Fibroblast of mammary gland (primary cell): ENCODE measurements at regions not wholly inside any gene's neighbourhood (a gene's known extent, or its start where the extent isn't known, plus 50 kb on each side); places are given as distances from the start of the nearest gene placed in this dataset.
"Not testable (repeated sequence)": the region's sequence is repeated elsewhere in the genome, so short reads cannot be mapped to it uniquely, and the experiment has no call there.

Source experiments
- DNase-seq: peaks from one replicate; pipeline ENCODE4 v3.0.0-alpha.2; 2010; ENCODE audit warnings: low read depth
- H3K4me3 ChIP-seq: 2 replicates; pipeline ENCODE4 v1.5.1; 2011; ENCODE audit warnings: low read depth, mild to moderate bottlenecking, low read length, moderate library complexity; ENCODE audit not compliant: control insufficient read depth
- CTCF ChIP-seq: conservative IDR thresholded peaks from 2 replicates; pipeline ENCODE4 v1.5.1; 2011; ENCODE audit warnings: low read depth, low read length, inconsistent platforms; ENCODE audit not compliant: control insufficient read depth, insufficient read depth

DNA sequence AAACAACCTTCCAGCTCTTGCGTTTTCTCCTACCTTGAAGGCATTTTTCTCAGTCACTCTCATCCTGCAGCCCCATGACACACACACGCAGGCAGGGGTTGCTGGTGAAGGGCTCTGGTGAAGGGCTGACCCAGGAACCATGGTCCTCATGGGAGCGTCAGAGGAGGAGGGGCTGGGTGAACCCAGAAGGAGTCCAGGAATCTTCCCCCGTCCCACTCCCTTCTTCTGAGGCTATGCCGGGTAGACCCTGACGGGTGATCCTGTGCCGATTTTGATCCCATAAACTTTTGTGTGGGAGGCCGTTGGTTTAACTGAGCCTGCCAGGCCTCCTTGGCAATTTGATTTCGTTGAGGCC is 278.4 kb upstream of the FOXF1 start:
- TF ChIP-seq CTCF, result no peak
- no peak for DNase-seq
- no peak overlapping the region for H3K4me3 ChIP-seq

GRCh38 chr16:86232496-86232895 is 277.8 kb upstream of the FOXF1 start:
- no peak for DNase-seq
- no peak for TF ChIP-seq CTCF
- no peak overlapping the region for H3K4me3 ChIP-seq

DNA sequence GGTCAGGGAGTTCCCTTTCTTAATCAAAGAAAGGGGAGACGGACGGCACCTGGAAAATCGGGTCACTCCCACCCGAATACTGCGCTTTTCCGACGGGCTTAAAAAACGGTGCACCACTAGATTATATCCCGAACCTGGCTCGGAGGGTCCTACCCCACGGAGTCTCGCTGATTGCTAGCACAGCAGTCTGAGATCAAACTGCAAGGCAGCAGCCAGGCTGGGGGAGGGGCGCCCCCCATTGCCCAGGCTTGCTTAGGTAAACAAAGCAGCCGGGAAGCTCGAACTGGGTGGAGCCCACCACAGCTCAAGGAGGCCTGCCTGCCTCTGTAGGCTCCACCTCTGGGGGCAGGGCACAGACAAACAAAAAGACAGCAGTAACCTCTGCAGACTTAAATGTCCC is 276.8 kb upstream of the FOXF1 start:
- DNase-seq, H3K4me3 ChIP-seq: not testable (repeated sequence)

DNA sequence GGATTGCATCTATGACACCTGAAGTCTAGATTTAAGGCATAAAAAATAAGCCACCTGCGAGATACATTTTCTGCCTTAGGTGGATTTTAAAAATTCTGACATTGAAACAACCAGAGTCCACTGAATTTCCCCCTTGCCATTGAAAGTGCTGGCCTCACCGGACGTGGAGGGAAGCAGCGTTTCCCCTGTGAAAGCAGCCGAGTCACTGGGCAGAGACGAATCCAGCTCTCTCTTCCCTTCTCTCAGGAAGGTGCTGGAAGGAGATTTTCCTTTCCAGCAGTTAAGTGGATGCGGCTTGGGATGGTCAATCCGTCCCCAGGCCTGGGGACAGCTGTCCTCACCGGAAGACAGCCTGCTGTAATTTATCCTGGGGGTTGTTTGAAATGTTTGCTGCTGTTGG is 270.9 kb upstream of the FOXF1 start:
- H3K4me3 ChIP-seq, result no peak overlapping the region
- TF ChIP-seq CTCF, result no peak
- DNase-seq, result no peak

DNA sequence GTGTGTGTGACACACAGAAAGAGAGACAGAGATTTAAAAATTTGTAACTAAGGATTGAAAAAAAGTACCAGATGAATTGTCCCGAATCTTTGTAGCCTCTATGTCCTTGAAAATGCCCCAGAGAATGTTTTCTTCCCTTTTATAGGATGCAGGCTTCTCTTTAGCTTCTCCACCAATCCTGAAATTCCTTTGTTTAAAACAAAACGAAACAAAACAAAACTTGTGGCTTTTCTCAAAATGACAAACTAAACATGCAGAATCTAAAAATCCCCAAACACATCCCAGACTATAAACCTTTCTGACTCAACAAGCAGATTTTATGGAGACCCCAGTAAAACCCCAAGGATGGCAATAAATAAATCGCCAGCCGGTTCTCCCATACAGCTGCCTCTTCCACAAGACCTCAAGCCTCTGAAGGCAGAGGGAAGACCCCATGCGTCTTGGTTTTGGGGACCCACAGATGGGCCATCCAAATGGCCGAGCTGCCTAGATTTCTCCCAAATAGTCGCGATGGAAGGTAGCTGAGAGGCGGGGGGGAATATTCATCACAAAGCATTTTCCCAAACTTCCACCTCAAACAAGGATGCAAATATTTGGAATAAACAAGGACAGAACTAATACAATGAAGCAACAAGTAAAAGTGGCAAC is 269.5 kb upstream of the FOXF1 start:
- DNase-seq, result no peak
- TF ChIP-seq CTCF, result no peak

DNA sequence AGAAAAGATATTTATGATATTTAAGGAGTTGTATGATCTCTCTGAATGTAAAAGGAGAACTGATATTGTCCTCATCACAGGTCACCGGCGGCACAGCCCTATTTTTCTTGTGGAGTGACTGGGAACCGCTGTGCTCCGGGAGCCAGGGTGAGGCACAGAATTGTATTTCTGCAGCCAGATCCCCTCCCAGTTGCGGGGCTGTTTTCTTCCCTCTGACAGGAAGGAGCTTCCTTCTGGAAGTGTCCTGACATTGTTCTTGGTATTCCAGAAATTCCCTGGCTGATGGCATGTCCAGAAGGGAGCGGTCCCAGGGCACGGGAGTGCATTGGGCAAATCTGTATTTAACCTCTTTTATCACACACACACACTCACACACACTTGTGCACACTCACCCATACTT is 268.6 kb upstream of the FOXF1 start:
- no peak overlapping the region for H3K4me3 ChIP-seq
- TF ChIP-seq CTCF, result no peak
- no peak for DNase-seq

More for the DNA sequence above, 269.5 kb upstream of the FOXF1 start:
- H3K4me3 ChIP-seq, result no peak overlapping the region

DNA sequence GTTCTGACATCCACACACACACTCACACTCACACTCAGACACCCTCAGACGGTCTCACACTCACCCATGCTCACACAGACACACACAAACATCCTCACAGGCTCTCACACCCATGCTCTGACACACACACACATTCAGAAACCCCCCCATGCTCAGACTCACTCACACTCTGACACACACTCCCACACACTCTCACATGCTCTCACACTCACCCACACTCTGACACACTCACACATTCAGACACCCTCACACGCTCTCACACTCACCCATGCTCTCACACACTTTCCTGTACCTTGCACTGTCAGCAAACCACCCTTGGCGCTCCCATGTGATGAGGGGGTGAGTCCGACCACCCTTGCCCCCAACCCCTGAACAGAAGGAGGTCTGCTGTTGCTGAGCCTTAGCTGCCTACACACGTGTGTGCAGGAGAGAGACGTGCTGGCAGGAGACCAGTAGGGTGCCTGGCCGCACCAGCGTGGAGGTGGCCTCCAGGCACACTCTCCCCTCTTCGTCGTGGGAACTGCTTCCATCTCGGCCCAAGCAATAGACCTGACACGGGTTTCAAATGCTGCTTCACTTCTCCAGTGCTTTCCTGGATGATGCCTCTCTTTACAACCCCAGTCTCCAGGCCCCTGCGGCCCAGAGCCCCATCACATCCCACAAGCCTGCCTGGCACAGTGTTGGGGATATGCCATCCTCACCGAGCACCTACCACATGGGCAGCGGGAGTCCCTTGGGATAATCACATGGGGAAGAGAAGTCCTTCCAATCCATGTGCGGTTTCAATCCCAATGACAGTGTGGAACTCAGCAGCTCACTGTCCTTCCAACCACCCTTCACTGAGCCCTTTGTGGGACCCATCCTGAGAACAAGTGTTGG is 267.8 kb upstream of the FOXF1 start:
- TF ChIP-seq CTCF, result no peak
- DNase-seq, result no peak
- no peak overlapping the region for H3K4me3 ChIP-seq
